ENCODE measurements at regions not wholly inside any gene's neighbourhood (a gene's known extent, or its start where the extent isn't known, plus 50 kb on each side); places are given as distances from the start of the nearest gene placed in this dataset.

GRCh38 chr12:24645254-24645653, 303.6 kb downstream of the BCAT1 start:
- Histone ChIP-seq H3K4me3 (replicated peaks; ENCODE audit: insufficient read depth, low read length) (no peak overlapping the region), H3K27me3 (ENCODE audit: insufficient read depth, poor library complexity, severe bottlenecking) (no peaks in the 10 kb centered on the region), H3K27ac (replicated peaks) (no peak overlapping the region)
- no peak for DNase-seq (ENCODE audit: low read depth in 1 of 2, low spot score in 1 of 2)
- TF ChIP-seq CTCF (IDR thresholded peaks at IDR 0.05; ENCODE audit: insufficient read depth, low read length) (no peak), SPI1 (IDR thresholded peaks at IDR 0.05; ENCODE audit: borderline replicate concordance, low read depth) (no peak), GABPA (IDR thresholded peaks at IDR 0.05; ENCODE audit: low read depth) (no peak), POLR2AphosphoS5 (IDR thresholded peaks at IDR 0.05; ENCODE audit: low read depth) (no peak), REST (IDR thresholded peaks at IDR 0.05; ENCODE audit: insufficient replicate concordance, low read depth) (no peak)

GRCh38 chr12:24643120-24644119, 305.5 kb downstream of the BCAT1 start:
- no peak overlapping the region for H3K4me3 ChIP-seq (replicated peaks; ENCODE audit: insufficient read depth, low read length)
- DNase-seq (ENCODE audit: low read depth in 1 of 2, low spot score in 1 of 2) = no peak
- H3K27me3 ChIP-seq (ENCODE audit: insufficient read depth, poor library complexity, severe bottlenecking) = no peaks in the 10 kb centered on the region
- TF ChIP-seq SPI1 (IDR thresholded peaks at IDR 0.05; ENCODE audit: borderline replicate concordance, low read depth) = no peak
- no peak for TF ChIP-seq GABPA (IDR thresholded peaks at IDR 0.05; ENCODE audit: low read depth)
- TF ChIP-seq CTCF (IDR thresholded peaks at IDR 0.05; ENCODE audit: insufficient read depth, low read length) = no peak
- no peak for TF ChIP-seq POLR2AphosphoS5 (IDR thresholded peaks at IDR 0.05; ENCODE audit: low read depth)
- no peak overlapping the region for H3K27ac ChIP-seq (replicated peaks)

GRCh38 chr12:24639641-24640040, 309.3 kb downstream of the BCAT1 start:
- no peak overlapping the region for H3K27ac ChIP-seq (replicated peaks)

More at GRCh38 chr12:24639641-24640040, 309.3 kb downstream of the BCAT1 start:
- H3K4me3 ChIP-seq (replicated peaks; ENCODE audit: insufficient read depth, low read length) = no peak overlapping the region
- TF ChIP-seq REST (IDR thresholded peaks at IDR 0.05; ENCODE audit: insufficient replicate concordance, low read depth) (no peak), POLR2AphosphoS5 (IDR thresholded peaks at IDR 0.05; ENCODE audit: low read depth) (no peak), SPI1 (IDR thresholded peaks at IDR 0.05; ENCODE audit: borderline replicate concordance, low read depth) (no peak), CTCF (IDR thresholded peaks at IDR 0.05; ENCODE audit: insufficient read depth, low read length) (no peak), GABPA (IDR thresholded peaks at IDR 0.05; ENCODE audit: low read depth) (no peak)
- no peak for DNase-seq (ENCODE audit: low read depth in 1 of 2, low spot score in 1 of 2)
- H3K27me3 ChIP-seq (ENCODE audit: insufficient read depth, poor library complexity, severe bottlenecking) = no peaks in the 10 kb centered on the region
